Neural cell (in vitro differentiated cells): ENCODE measurements at regions not wholly inside any gene's neighbourhood (a gene's known extent, or its start where the extent isn't known, plus 50 kb on each side); places are given as distances from the start of the nearest gene placed in this dataset.

Experiments used
- H2AFZ ChIP-seq: fragments of 200-600, 300-800 bp; sonication (generic), shearing (Covaris generic); 2 replicates; pipeline ENCODE4 v1.6.0; 2014; ENCODE audit warnings: low read depth, mild to moderate bottlenecking, antibody characterized with exemption, low read length, moderate library complexity
- H3F3A ChIP-seq: fragments of 200-600 bp; shearing (Covaris generic); 2 replicates; pipeline ENCODE4 v1.6.1; 2016; ENCODE audit warnings: mild to moderate bottlenecking, moderate library complexity, mixed read lengths, antibody characterized with exemption, low read length; ENCODE audit not compliant: insufficient read depth, poor library complexity, severe bottlenecking
- H3K27ac ChIP-seq: fragments of 200-600, 300-800 bp; sonication (generic), shearing (Covaris generic); 2 replicates; pipeline ENCODE4 v1.5.1; 2014; ENCODE audit warnings: mild to moderate bottlenecking, low read length, moderate library complexity
- H3K27me3 ChIP-seq: fragments of 300-800, 200-600 bp; sonication (generic), shearing (Covaris generic); 2 replicates; pipeline ENCODE4 v1.6.0; 2014; ENCODE audit warnings: mild to moderate bottlenecking, low read depth, low read length, moderate library complexity; ENCODE audit not compliant: insufficient read depth
- H3K36me3 ChIP-seq: fragments of 300-800, 200-600 bp; sonication (generic), shearing (Covaris generic); 2 replicates; pipeline ENCODE4 v1.5.1; 2014; ENCODE audit warnings: mild to moderate bottlenecking, antibody characterized with exemption, low read length, moderate library complexity; ENCODE audit not compliant: insufficient read depth
- H3K4me2 ChIP-seq: fragments of 300-800, 200-600 bp; sonication (generic), shearing (Covaris generic); 2 replicates; pipeline ENCODE4 v1.6.0; 2014; ENCODE audit warnings: mild to moderate bottlenecking, low read length
- H3K4me3 ChIP-seq: fragments of 300-800, 200-600 bp; sonication (generic), shearing (Covaris generic); 2 replicates; pipeline ENCODE4 v1.5.1; 2014; ENCODE audit warnings: mild to moderate bottlenecking, low read length, moderate library complexity
- H3K79me2 ChIP-seq: fragments of 200-600 bp; shearing (Covaris generic); replicated peaks from 2 replicates; pipeline ENCODE4 v1.6.0; 2014; ENCODE audit warnings: mild to moderate bottlenecking, low read length, moderate library complexity; ENCODE audit not compliant: insufficient read depth
- H3K9ac ChIP-seq: fragments of 300-800, 200-600 bp; sonication (generic), shearing (Covaris generic); 2 replicates; pipeline ENCODE4 v1.6.1; 2016; ENCODE audit warnings: mild to moderate bottlenecking, low read length, mixed read lengths
- H3K9me2 ChIP-seq: fragments of 200-600 bp; shearing (Covaris generic); 2 replicates; pipeline ENCODE4 v1.6.1; 2016; ENCODE audit warnings: mild to moderate bottlenecking, low read length, mixed read lengths; ENCODE audit not compliant: insufficient read depth
- H3K9me3 ChIP-seq: fragments of 200-600, 300-800 bp; sonication (generic), shearing (Covaris generic); 2 replicates; pipeline ENCODE4 v1.6.1; 2016; ENCODE audit warnings: mild to moderate bottlenecking, mixed run types, low read length, moderate library complexity, mixed read lengths
- H4K20me1 ChIP-seq: fragments of 200-600 bp; shearing (Covaris generic); 2 replicates; pipeline ENCODE4 v1.6.1; 2016; ENCODE audit warnings: mild to moderate bottlenecking, mixed run types; ENCODE audit not compliant: insufficient read depth
- CTCF ChIP-seq: fragments of 450-650 bp; IDR thresholded peaks from 2 replicates; pipeline ENCODE4 v1.5.1; 2014; ENCODE audit warnings: antibody characterized with exemption, mild to moderate bottlenecking, moderate library complexity; ENCODE audit not compliant: poor library complexity, severe bottlenecking
- EP300 ChIP-seq: fragments of 450-650 bp; conservative IDR thresholded peaks from 2 replicates; pipeline ENCODE4 v1.6.1; 2014; ENCODE audit warnings: antibody characterized with exemption, mild to moderate bottlenecking, moderate library complexity; ENCODE audit not compliant: poor library complexity, severe bottlenecking
- EZH2 ChIP-seq: fragments of 200-600, 300-800 bp; shearing (Covaris generic), sonication (generic); IDR thresholded peaks from 2 replicates; pipeline ENCODE4 v1.6.1; 2014; ENCODE audit warnings: antibody characterized with exemption, low read length, borderline replicate concordance, mild to moderate bottlenecking; ENCODE audit not compliant: insufficient read depth, poor library complexity, severe bottlenecking
- MXI1 ChIP-seq: fragments of 450-650 bp; conservative IDR thresholded peaks from 2 replicates; pipeline ENCODE4 v1.6.1; 2014; ENCODE audit warnings: antibody characterized with exemption, mild to moderate bottlenecking; ENCODE audit not compliant: poor library complexity, severe bottlenecking
- POLR2AphosphoS5 ChIP-seq: IDR thresholded peaks from 2 replicates; pipeline ENCODE4 v1.6.1; 2012
- RAD21 ChIP-seq: fragments of 450-650 bp; conservative IDR thresholded peaks from 2 replicates; pipeline ENCODE4 v1.6.1; 2014; ENCODE audit warnings: antibody characterized with exemption, mild to moderate bottlenecking, moderate library complexity
- REST ChIP-seq: IDR thresholded peaks from 2 replicates; pipeline ENCODE4 v1.6.1; 2012; ENCODE audit warnings: borderline replicate concordance
- SMC3 ChIP-seq: fragments of 450-650 bp; conservative IDR thresholded peaks from 2 replicates; pipeline ENCODE4 v1.6.1; 2014; ENCODE audit warnings: antibody characterized with exemption, mild to moderate bottlenecking, moderate library complexity; ENCODE audit not compliant: poor library complexity
- TAF1 ChIP-seq: IDR thresholded peaks from 2 replicates; pipeline ENCODE4 v1.6.1; 2012; ENCODE audit warnings: low read depth

- no peaks in the 10 kb centered on the region for H3F3A ChIP-seq
- peaks cover 4% of the 10 kb centered on the region for H3K9me3 ChIP-seq
- no peaks in the 10 kb centered on the region for H3K36me3 ChIP-seq
- no peak overlapping the region for H3K9ac ChIP-seq
- no peak overlapping the region for H3K27ac ChIP-seq
- no peak overlapping the region for H3K4me3 ChIP-seq
- H3K27me3 ChIP-seq: no peaks in the 10 kb centered on the region
- H2AFZ ChIP-seq: no peak overlapping the region
- no peaks in the 10 kb centered on the region for H4K20me1 ChIP-seq
- no peaks in the 10 kb centered on the region for H3K9me2 ChIP-seq
- TF ChIP-seq POLR2AphosphoS5: no peak
- TF ChIP-seq REST: no peak
- no peak for TF ChIP-seq RAD21
- TF ChIP-seq EZH2: no peak
- no peak for TF ChIP-seq SMC3
- TF ChIP-seq EP300: no peak
- no peak for TF ChIP-seq MXI1
- no peak for TF ChIP-seq CTCF
- TF ChIP-seq TAF1: no peak
- H3K79me2 ChIP-seq: no peaks in the 10 kb centered on the region
- no peak overlapping the region for H3K4me2 ChIP-seq
Measured at GRCh38 chr14:38627163-38627562, 371.3 kb upstream of the CLEC14A start.

- Histone ChIP-seq H3K4me2 (no peak overlapping the region), H3K27ac (no peak overlapping the region), H2AFZ (no peak overlapping the region), H3K36me3 (no peaks in the 10 kb centered on the region), H3K4me3 (no peak overlapping the region), H3K9me2 (no peaks in the 10 kb centered on the region), H3K9me3 (peaks cover 4% of the 10 kb centered on the region), H3K79me2 (no peaks in the 10 kb centered on the region), H4K20me1 (no peaks in the 10 kb centered on the region), H3K27me3 (no peaks in the 10 kb centered on the region), H3F3A (no peaks in the 10 kb centered on the region), H3K9ac (no peak overlapping the region)
- TF ChIP-seq EP300 (no peak), CTCF (no peak), RAD21 (no peak), MXI1 (no peak), EZH2 (no peak), TAF1 (no peak), REST (no peak), SMC3 (no peak), POLR2AphosphoS5 (no peak)
Measured at GRCh38 chr14:38623661-38624060, 367.8 kb upstream of the CLEC14A start.
